Choroid plexus epithelial cell (primary cell): ENCODE measurements at regions not wholly inside any gene's neighbourhood (a gene's known extent, or its start where the extent isn't known, plus 50 kb on each side); places are given as distances from the start of the nearest gene placed in this dataset.

Experiments
- DNase-seq: peaks from one replicate; pipeline ENCODE4 v3.0.0-alpha.2; 2010; ENCODE audit warnings: low read depth
- H3K4me3 ChIP-seq: 2 replicates; pipeline ENCODE4 v1.5.1; 2011; ENCODE audit warnings: low read depth, mild to moderate bottlenecking, control low read depth, low read length, moderate library complexity
- CTCF ChIP-seq: conservative IDR thresholded peaks from 2 replicates; pipeline ENCODE4 v1.5.1; 2011; ENCODE audit warnings: low read depth, mild to moderate bottlenecking, control low read depth, inconsistent platforms, low read length, moderate library complexity

- DNase-seq: no peak
- H3K4me3 ChIP-seq: no peak overlapping the region
- TF ChIP-seq CTCF: no peak
These were observed 213.9 kb upstream of the C11orf87 start for GRCh38 chr11:109208121-109208520.

GRCh38 chr11:109209572-109209971, 212.4 kb upstream of the C11orf87 start:
- no peak for TF ChIP-seq CTCF
- H3K4me3 ChIP-seq: no peak overlapping the region
- DNase-seq: no peak

GRCh38 chr11:109221190-109221589, 200.8 kb upstream of the C11orf87 start:
- no peak for DNase-seq
- TF ChIP-seq CTCF: no peak
- H3K4me3 ChIP-seq: no peak overlapping the region

GRCh38 chr11:109222761-109223160, 199.2 kb upstream of the C11orf87 start:
- H3K4me3 ChIP-seq: no peak overlapping the region
- DNase-seq: no peak
- no peak for TF ChIP-seq CTCF

- H3K4me3 ChIP-seq: no peak overlapping the region
- no peak for TF ChIP-seq CTCF
- no peak for DNase-seq
These were observed 198.5 kb upstream of the C11orf87 start for GRCh38 chr11:109223451-109223850.

GRCh38 chr11:109229682-109230081, 192.3 kb upstream of the C11orf87 start:
- no peak for TF ChIP-seq CTCF
- H3K4me3 ChIP-seq: no peak overlapping the region
- no peak for DNase-seq

- DNase-seq: no peak
- no peak overlapping the region for H3K4me3 ChIP-seq
- TF ChIP-seq CTCF: no peak
These were observed 185.8 kb upstream of the C11orf87 start for GRCh38 chr11:109236188-109236587.
